RWPE2 (cell line): ENCODE measurements at regions not wholly inside any gene's neighbourhood (a gene's known extent, or its start where the extent isn't known, plus 50 kb on each side); places are given as distances from the start of the nearest gene placed in this dataset.

Source experiments
- ATAC-seq: fragments of 200-7000 bp; cut with Tn5 transposase; 3 replicates; pipeline ENCODE4 v1.9.1; 2021; ENCODE audit warnings: low read depth
- DNase-seq: peaks from one replicate; pipeline ENCODE4 v3.0.0-alpha.2; 2020; ENCODE audit warnings: low spot score
- H3K27ac ChIP-seq: fragments of 450-650 bp; 2 replicates; pipeline ENCODE4 v1.5.1; 2017; ENCODE audit warnings: mild to moderate bottlenecking; ENCODE audit not compliant: poor library complexity, severe bottlenecking
- H3K27me3 ChIP-seq: fragments of 250-450 bp; sonication (Bioruptor Pico); 2 replicates; pipeline ENCODE4 v1.5.1; 2021; ENCODE audit warnings: mild to moderate bottlenecking, moderate library complexity; ENCODE audit not compliant: insufficient read depth, poor library complexity, severe bottlenecking
- H3K36me3 ChIP-seq: fragments of 250-450 bp; sonication (Bioruptor Pico); 2 replicates; pipeline ENCODE4 v1.5.1; 2020; ENCODE audit warnings: low read depth, mild to moderate bottlenecking, moderate library complexity
- H3K4me1 ChIP-seq: fragments of 250-450 bp; sonication (Bioruptor Pico); 2 replicates; pipeline ENCODE4 v1.5.1; 2021; ENCODE audit warnings: mild to moderate bottlenecking, moderate library complexity; ENCODE audit not compliant: insufficient read depth, poor library complexity, severe bottlenecking
- H3K4me3 ChIP-seq: fragments of 250-450 bp; sonication (Bioruptor Pico); 2 replicates; pipeline ENCODE4 v1.5.1; 2021; ENCODE audit warnings: mild to moderate bottlenecking, moderate library complexity; ENCODE audit not compliant: severe bottlenecking
- H3K9me3 ChIP-seq: fragments of 250-450 bp; sonication (Bioruptor Pico); 2 replicates; pipeline ENCODE4 v1.5.1; 2021; ENCODE audit warnings: mild to moderate bottlenecking, moderate library complexity; ENCODE audit not compliant: severe bottlenecking
- TF ChIP-seq, protein P1 (sequence below): fragments of 450-650 bp; IDR thresholded peaks from one replicate; pipeline ENCODE4 v1.5.1; 2017; ENCODE audit warnings: mild to moderate bottlenecking, moderate library complexity; ENCODE audit not compliant: poor library complexity, severe bottlenecking

DNA sequence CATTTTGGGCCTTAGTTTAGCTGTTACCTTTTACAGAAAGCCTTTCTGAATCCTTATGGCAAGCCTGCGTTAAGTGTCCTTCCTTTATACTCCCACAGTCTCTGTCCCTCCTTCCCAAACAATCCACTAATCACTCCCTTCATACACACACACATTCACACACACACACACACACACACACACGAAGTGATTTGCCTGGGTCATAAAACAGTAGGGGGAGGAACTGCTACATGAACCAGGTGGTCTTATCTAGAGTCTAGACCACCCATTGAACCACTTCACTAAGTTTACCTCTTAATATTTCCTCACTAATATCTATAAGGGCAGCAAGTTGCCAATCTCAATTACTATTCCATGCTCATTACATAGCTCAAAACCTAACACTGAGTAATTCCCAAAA lies 196.7 kb upstream of the GUCY1A2 start:
- no peak for ATAC-seq
- no peaks in the 10 kb centered on the region for H3K27me3 ChIP-seq

DNA sequence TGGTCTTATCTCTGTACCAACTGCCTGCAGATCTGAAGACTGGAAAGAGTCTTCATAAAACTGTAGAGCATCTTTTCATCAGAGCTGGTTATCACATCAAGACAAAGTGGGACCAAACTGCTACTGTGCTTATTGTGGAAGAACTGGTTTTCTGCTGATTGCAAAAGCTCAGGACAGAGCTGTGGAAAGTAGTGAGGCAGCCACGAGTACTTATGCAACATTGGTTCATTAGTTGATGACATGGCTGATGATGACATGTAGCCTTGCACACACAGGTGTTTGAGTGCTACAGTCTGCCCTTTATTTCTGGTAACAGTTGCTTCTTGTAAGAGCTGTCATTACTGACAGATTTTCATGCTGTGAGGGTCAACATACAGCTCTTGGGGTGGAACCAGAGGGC lies 185.4 kb upstream of the GUCY1A2 start:
- no peaks in the 10 kb centered on the region for H3K36me3 ChIP-seq
- H3K27ac ChIP-seq = no peak overlapping the region
- H3K9me3 ChIP-seq = no peaks in the 10 kb centered on the region
- DNase-seq (no peak), ATAC-seq (no peak)
- no peaks in the 10 kb centered on the region for H3K4me1 ChIP-seq
- H3K4me3 ChIP-seq = no peak overlapping the region
- TF ChIP-seq, protein P1, sequence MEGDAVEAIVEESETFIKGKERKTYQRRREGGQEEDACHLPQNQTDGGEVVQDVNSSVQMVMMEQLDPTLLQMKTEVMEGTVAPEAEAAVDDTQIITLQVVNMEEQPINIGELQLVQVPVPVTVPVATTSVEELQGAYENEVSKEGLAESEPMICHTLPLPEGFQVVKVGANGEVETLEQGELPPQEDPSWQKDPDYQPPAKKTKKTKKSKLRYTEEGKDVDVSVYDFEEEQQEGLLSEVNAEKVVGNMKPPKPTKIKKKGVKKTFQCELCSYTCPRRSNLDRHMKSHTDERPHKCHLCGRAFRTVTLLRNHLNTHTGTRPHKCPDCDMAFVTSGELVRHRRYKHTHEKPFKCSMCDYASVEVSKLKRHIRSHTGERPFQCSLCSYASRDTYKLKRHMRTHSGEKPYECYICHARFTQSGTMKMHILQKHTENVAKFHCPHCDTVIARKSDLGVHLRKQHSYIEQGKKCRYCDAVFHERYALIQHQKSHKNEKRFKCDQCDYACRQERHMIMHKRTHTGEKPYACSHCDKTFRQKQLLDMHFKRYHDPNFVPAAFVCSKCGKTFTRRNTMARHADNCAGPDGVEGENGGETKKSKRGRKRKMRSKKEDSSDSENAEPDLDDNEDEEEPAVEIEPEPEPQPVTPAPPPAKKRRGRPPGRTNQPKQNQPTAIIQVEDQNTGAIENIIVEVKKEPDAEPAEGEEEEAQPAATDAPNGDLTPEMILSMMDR = no peak
- no peaks in the 10 kb centered on the region for H3K27me3 ChIP-seq

More for the DNA sequence above, 196.7 kb upstream of the GUCY1A2 start:
- H3K36me3 ChIP-seq = no peaks in the 10 kb centered on the region
- DNase-seq = no peak
- no peaks in the 10 kb centered on the region for H3K4me1 ChIP-seq
- H3K4me3 ChIP-seq = no peak overlapping the region
- TF ChIP-seq, protein P1 = no peak
- no peak overlapping the region for H3K27ac ChIP-seq
- H3K9me3 ChIP-seq = no peaks in the 10 kb centered on the region

DNA sequence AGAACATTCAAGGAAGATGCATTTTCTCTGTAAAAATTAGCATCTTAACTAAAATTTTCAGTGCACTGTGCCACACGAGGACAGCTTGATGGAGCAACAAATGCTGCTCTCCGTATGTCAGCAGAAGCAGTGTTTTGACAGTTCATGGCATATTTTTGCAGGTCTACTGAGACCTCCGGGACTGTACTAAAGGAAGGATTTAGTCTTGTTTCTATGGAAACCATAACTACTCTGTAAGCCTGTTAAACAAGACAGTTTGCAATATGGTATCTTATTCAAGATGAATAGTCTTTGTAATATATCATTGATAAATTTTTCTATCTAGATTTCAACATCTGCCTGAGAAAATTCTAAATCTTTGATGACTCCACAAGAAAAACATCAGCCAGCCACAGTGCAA lies 184.0 kb upstream of the GUCY1A2 start:
- TF ChIP-seq, protein P1 = no peak
- no peak for DNase-seq

GRCh38 chr11:107198490-107199007 lies 180.3 kb upstream of the GUCY1A2 start:
- Histone ChIP-seq H3K27me3 (no peaks in the 10 kb centered on the region), H3K9me3 (no peaks in the 10 kb centered on the region), H3K4me3 (no peak overlapping the region), H3K27ac (no peak overlapping the region), H3K36me3 (no peaks in the 10 kb centered on the region), H3K4me1 (no peaks in the 10 kb centered on the region)
- no peak for ATAC-seq
- DNase-seq = no peak
- TF ChIP-seq, protein P1 = no peak

More for the DNA sequence above, 184.0 kb upstream of the GUCY1A2 start:
- Histone ChIP-seq H3K4me1 (no peaks in the 10 kb centered on the region), H3K27ac (no peak overlapping the region), H3K4me3 (no peak overlapping the region), H3K36me3 (no peaks in the 10 kb centered on the region), H3K27me3 (no peaks in the 10 kb centered on the region), H3K9me3 (no peaks in the 10 kb centered on the region)
- ATAC-seq = no peak

- H3K9me3 ChIP-seq = no peaks in the 10 kb centered on the region
- DNase-seq (no peak), ATAC-seq (no peak)
- TF ChIP-seq, protein P1 = no peak
- H3K4me3 ChIP-seq = no peak overlapping the region
- no peaks in the 10 kb centered on the region for H3K36me3 ChIP-seq
- no peak overlapping the region for H3K27ac ChIP-seq
- H3K4me1 ChIP-seq = no peaks in the 10 kb centered on the region
- no peaks in the 10 kb centered on the region for H3K27me3 ChIP-seq
Observed at GRCh38 chr11:107197932-107198331, 179.7 kb upstream of the GUCY1A2 start.
